GM20431 (cell line): ENCODE measurements at regions not wholly inside any gene's neighbourhood (a gene's known extent, or its start where the extent isn't known, plus 50 kb on each side); places are given as distances from the start of the nearest gene placed in this dataset.

Source experiments
- in situ Hi-C: fragments of 300-500 bp; cut with MseI, MboI; formaldehyde crosslinking; loops from one replicate; pipeline ENCODE4 v1.15.0; 2020; ENCODE audit warnings: low sequenced_read_pairs; ENCODE audit not compliant: unreplicated experiment

- in situ Hi-C loops: no loop called here
Measured at GRCh38 chr14:38789805-38790204, 313.2 kb downstream of the SEC23A start.

- in situ Hi-C loops: no loop called here
Measured at GRCh38 chr14:38788060-38788459, 315.0 kb downstream of the SEC23A start.

GRCh38 chr14:38786921-38787320 lies 316.1 kb downstream of the SEC23A start:
- in situ Hi-C loops: no loop called here

GRCh38 chr14:38777401-38777800 lies 325.6 kb downstream of the SEC23A start:
- in situ Hi-C loops: no loop called here

GRCh38 chr14:38775986-38776385 lies 327.0 kb downstream of the SEC23A start:
- in situ Hi-C loops: no loop called here

- in situ Hi-C loops: no loop called here
Measured at GRCh38 chr14:38774162-38774561, 328.9 kb downstream of the SEC23A start.

GRCh38 chr14:38770251-38770650 lies 332.8 kb downstream of the SEC23A start:
- in situ Hi-C loops: no loop called here

GRCh38 chr14:38762845-38763244 lies 340.2 kb downstream of the SEC23A start:
- in situ Hi-C loops: no loop called here

GRCh38 chr14:38762426-38762825 lies 340.6 kb downstream of the SEC23A start:
- in situ Hi-C loops: no loop called here

- in situ Hi-C loops: no loop called here
Measured at GRCh38 chr14:38761033-38761432, 342.0 kb downstream of the SEC23A start.

- in situ Hi-C loops: no loop called here
Measured at GRCh38 chr14:38758661-38759060, 344.4 kb downstream of the SEC23A start.

GRCh38 chr14:38755036-38755435 lies 348.0 kb downstream of the SEC23A start:
- in situ Hi-C loops: no loop called here

GRCh38 chr14:38752750-38753149 lies 350.3 kb downstream of the SEC23A start:
- in situ Hi-C loops: no loop called here

GRCh38 chr14:38752341-38752740 lies 350.7 kb downstream of the SEC23A start:
- in situ Hi-C loops: no loop called here

GRCh38 chr14:38751459-38751858 lies 351.6 kb downstream of the SEC23A start:
- in situ Hi-C loops: no loop called here

- in situ Hi-C loops: no loop called here
Measured at GRCh38 chr14:38749936-38750335, 353.1 kb downstream of the SEC23A start.

- in situ Hi-C loops: no loop called here
Measured at GRCh38 chr14:38745861-38746260, 357.2 kb downstream of the SEC23A start.

- in situ Hi-C loops: no loop called here
Measured at GRCh38 chr14:38743966-38744584, 359.0 kb downstream of the SEC23A start.

GRCh38 chr14:38737686-38738407 lies 365.2 kb downstream of the SEC23A start:
- in situ Hi-C loops: no loop called here

- in situ Hi-C loops: no loop called here
Measured at GRCh38 chr14:38735005-38735404, 368.0 kb downstream of the SEC23A start.

- in situ Hi-C loops: no loop called here
Measured at GRCh38 chr14:38731962-38732361, 371.1 kb downstream of the SEC23A start.

- in situ Hi-C loops: no loop called here
Measured at GRCh38 chr14:38730420-38730819, 372.6 kb downstream of the SEC23A start.
